ENCODE measurements at regions not wholly inside any gene's neighbourhood (a gene's known extent, or its start where the extent isn't known, plus 50 kb on each side); places are given as distances from the start of the nearest gene placed in this dataset.

DNA sequence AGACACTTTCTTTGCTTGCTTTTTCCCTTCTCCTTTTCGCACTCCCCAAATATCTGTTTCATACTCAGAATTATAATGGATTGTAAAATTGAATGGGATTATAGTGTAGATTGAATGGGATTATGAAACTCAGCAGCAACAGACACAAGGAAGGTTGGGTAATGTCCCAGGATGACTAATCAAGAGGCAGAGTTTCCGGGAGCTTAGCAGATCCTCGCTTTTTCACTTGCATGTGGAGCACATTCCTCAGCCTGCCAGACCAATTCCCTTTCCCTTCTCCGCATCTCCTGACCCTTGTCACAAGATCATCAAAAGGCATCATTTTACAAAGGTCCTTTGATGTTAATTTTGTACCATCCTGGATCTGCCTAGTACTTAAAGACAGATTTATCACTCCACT lies 55.1 kb upstream of the SLC1A1 start:
- DNase-seq (ENCODE audit: low read depth): no peak

GRCh38 chr9:4433379-4433778 lies 56.9 kb upstream of the SLC1A1 start:
- no peak for DNase-seq (ENCODE audit: low read depth)

DNA sequence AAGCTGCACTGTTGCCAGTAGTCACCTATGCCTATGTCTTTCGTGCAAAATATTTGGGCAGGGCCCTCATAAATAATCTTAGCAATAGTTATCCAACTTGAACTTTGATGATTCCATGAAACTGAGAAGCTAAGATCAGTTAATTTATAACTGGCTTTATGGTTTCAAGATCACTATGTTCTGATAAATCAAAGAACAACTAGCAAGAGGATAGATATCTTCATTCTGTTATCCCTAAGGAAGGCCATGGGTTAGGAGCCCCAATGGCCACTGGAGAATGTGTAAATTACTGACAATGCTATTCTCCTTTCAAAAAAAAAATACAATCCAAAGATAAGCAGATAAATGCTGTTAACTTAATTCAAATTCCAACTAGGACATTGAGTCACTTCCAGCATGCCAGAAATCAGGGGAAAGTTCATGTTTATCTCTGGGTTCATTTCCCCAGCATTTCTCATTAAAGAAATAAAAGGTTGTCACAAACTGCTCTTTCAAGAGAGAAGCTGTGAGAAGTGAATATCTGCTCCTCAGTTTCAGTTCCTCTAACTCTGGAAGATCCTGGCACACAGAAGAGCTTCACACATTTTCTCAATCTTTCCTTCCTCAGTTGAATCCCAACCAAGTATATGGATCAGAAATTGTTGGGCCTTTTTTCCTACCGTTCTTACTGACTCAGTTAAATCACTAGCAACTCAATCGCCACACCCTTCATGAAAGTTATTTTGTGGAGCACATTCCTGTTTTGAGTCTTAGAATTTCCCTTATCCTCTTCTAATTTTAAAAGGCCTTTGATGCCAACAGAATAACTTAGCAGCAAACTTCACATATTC lies 59.6 kb upstream of the SLC1A1 start:
- no peak for DNase-seq (ENCODE audit: low read depth)

- DNase-seq (ENCODE audit: low read depth): no peak
Measured at GRCh38 chr9:4425319-4426045, 64.8 kb upstream of the SLC1A1 start.

- DNase-seq (ENCODE audit: low read depth): no peak
Measured at GRCh38 chr9:4424891-4425290, 65.4 kb upstream of the SLC1A1 start.

- DNase-seq (ENCODE audit: low read depth): no peak
Measured at GRCh38 chr9:4424038-4424437, 66.2 kb upstream of the SLC1A1 start.

- no peak for DNase-seq (ENCODE audit: low read depth)
Measured at GRCh38 chr9:4423207-4423610, 67.1 kb upstream of the SLC1A1 start.

GRCh38 chr9:4422495-4422894 lies 67.8 kb upstream of the SLC1A1 start:
- DNase-seq (ENCODE audit: low read depth): no peak

- DNase-seq (ENCODE audit: low read depth): no peak
Measured at GRCh38 chr9:4421847-4422246, 68.4 kb upstream of the SLC1A1 start.

- no peak for DNase-seq (ENCODE audit: low read depth)
Measured at GRCh38 chr9:4420351-4420750, 69.9 kb upstream of the SLC1A1 start.

GRCh38 chr9:4417578-4418325 lies 72.5 kb upstream of the SLC1A1 start:
- no peak for DNase-seq (ENCODE audit: low read depth)

DNA sequence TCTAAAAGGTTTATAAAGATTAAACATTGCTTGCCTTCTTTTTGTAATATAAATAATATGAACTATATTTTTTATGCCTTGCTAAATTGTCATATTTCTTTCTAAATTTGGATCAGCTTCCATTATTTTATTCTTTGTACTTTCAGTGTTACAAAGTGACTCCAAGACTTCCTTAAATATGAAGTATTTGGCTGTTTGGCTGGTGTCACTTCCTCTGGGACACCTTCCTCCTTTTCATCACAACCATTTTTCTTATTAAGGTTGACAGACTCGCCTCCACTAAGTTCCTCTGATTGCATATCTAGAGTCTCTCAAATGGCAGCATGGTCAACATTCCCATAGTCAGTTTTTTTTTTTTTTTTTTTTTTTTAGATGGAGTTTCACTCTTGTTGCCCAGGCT lies 73.8 kb upstream of the SLC1A1 start:
- DNase-seq (ENCODE audit: low read depth): no peak

GRCh38 chr9:4415281-4415680 lies 75.0 kb upstream of the SLC1A1 start:
- no peak for DNase-seq (ENCODE audit: low read depth)

DNA sequence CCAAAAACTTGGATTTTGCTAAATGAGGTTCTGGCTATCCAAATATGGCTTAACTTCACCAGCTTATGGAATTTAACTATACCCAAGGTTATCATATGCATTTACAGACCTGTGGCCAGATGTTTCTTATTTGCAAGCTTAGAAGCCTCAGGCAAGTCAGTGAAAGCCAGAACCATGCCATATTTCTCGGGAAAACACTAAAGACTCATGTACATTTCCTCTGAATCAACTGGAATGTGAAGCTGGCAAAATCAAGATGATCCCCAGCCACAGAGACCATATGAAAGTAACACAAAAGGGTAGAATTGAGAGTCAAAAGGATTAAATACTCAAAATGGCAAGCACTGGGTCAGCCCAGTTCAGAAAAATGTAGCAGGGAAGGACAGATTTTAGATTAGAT lies 76.4 kb upstream of the SLC1A1 start:
- DNase-seq (ENCODE audit: low read depth): no peak

DNA sequence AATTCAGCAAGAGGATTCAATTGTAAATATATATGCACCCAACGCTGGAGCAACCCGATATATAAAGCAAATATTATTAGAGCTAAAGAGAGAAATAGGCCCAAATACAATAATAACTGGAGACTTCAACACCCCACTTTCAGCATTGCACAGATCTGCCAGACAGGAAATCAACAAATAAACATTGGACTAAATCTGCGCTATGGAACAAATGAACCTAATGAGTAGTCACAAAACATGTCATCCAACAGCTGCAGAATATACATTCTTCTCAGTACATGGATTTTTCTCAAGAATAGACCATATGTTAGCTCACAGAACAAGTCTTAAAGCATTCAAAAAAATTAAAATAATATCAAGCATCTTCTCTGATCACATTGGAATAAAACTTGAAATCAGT lies 86.1 kb upstream of the SLC1A1 start:
- DNase-seq (ENCODE audit: low read depth): no peak

DNA sequence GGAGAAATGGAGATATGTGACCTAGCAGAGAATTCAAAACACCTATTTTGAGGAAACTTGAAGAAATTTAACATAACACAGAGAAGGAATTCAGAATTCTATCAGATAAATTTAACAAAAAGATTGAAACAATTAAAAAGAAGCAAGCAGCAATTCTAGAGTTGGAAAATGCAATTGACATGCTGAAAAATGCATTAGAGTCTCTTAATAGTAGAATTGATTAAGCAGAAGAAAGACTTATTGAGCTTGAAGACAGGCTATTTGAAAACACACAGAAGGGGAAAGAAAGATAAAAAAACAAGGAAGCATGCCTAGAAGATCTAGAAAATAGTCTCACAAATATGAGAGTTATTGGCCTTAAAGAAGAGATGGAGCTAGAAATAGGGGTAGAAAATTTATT lies 87.8 kb upstream of the SLC1A1 start:
- DNase-seq (ENCODE audit: low read depth): no peak

GRCh38 chr9:4400731-4401130 lies 89.5 kb upstream of the SLC1A1 start:
- no peak for DNase-seq (ENCODE audit: low read depth)

GRCh38 chr9:4397917-4398316 lies 92.4 kb upstream of the SLC1A1 start:
- no peak for DNase-seq (ENCODE audit: low read depth)

- DNase-seq (ENCODE audit: low read depth): no peak
Measured at GRCh38 chr9:4393806-4394523, 94.1 kb upstream of the GLIS3 start.

- DNase-seq (ENCODE audit: low read depth): no peak
Measured at GRCh38 chr9:4389755-4390154, 89.9 kb upstream of the GLIS3 start.

GRCh38 chr9:4389003-4389402 lies 89.1 kb upstream of the GLIS3 start:
- DNase-seq (ENCODE audit: low read depth): no peak

GRCh38 chr9:4386819-4387218 lies 87.0 kb upstream of the GLIS3 start:
- DNase-seq (ENCODE audit: low read depth): no peak
